Aorta (tissue), 5 donors: ENCODE measurements at regions not wholly inside any gene's neighbourhood (a gene's known extent, or its start where the extent isn't known, plus 50 kb on each side); places are given as distances from the start of the nearest gene placed in this dataset.

Experiments used
- ATAC-seq: fragments of 200-7000 bp; cut with Tn5 transposase; one replicate; pipeline ENCODE4 v1.9.1; 2022; ENCODE audit warnings: moderate library complexity; ENCODE audit not compliant: low FRiP score
- DNase-seq, 2 donors: peaks; one replicate each; pipeline ENCODE4 v3.0.0-alpha.2; 2020
- H3K27ac ChIP-seq, 2 donors: one replicate each; pipeline ENCODE4 v1.5.1; 2013; ENCODE audit warnings: low read length in 2 of 2, mild to moderate bottlenecking in 2 of 2, moderate library complexity in 2 of 2, control low read depth in 1 of 2, inconsistent platforms in 1 of 2, low read depth in 1 of 2
- H3K27me3 ChIP-seq, 2 donors: one replicate each; pipeline ENCODE4 v1.6.1; 2013; ENCODE audit warnings: control low read depth in 1 of 2, low read length in 1 of 2, mild to moderate bottlenecking in 1 of 2, moderate library complexity in 1 of 2; ENCODE audit not compliant: insufficient read depth in 2 of 2, control insufficient read depth in 1 of 2
- H3K36me3 ChIP-seq, 2 donors: one replicate each; pipeline ENCODE4 v1.6.1; 2013; ENCODE audit warnings: control low read depth in 1 of 2, low read length in 1 of 2, mild to moderate bottlenecking in 1 of 2; ENCODE audit not compliant: insufficient read depth in 2 of 2, control insufficient read depth in 1 of 2
- H3K4me1 ChIP-seq, 2 donors: one replicate each; pipeline ENCODE4 v1.6.1; 2013; ENCODE audit warnings: low read length in 2 of 2, control low read depth in 1 of 2, mild to moderate bottlenecking in 1 of 2, moderate library complexity in 1 of 2; ENCODE audit not compliant: insufficient read depth in 2 of 2, control insufficient read depth in 1 of 2
- H3K4me3 ChIP-seq, 2 donors: one replicate each; pipeline ENCODE4 v1.5.1; 2013; ENCODE audit warnings: low read length in 2 of 2, control low read depth in 1 of 2, mild to moderate bottlenecking in 1 of 2
- H3K9me3 ChIP-seq: one replicate; pipeline ENCODE4 v1.6.1; 2013; ENCODE audit warnings: mild to moderate bottlenecking, low read length; ENCODE audit not compliant: control insufficient read depth
- WGBS, 2 donors: extraction: QIAGEN DNeasy Blood & Tissue Kit; methylation state at CpG; one replicate each; pipeline ENCODE4 v1.1.7; 2013; 5-methylcytosine and 5-hydroxymethylcytosine counted together
- intact Hi-C, 2 donors: fragments of 100-400 bp; cut with DNase I; formaldehyde crosslinking; loops; one replicate each; pipeline versions ENCODE4 v1.14.2 to v1.15.0; 2022
- donor health status: healthy with polysubstance abuse.
- donor health status: Bipolar disorder and iron deficiency.
- donor health status: DM: no; HTN: no; CAD: no.
- donor health status: DM: no; HTN: no; CAD: no.
- donor health status: DM: yes; HTN: yes; CAD: no.

GRCh38 chrX:55142206-55142918 lies 53.5 kb downstream of the PAGE2 start:
- H3K27me3 ChIP-seq: no peaks in the 10 kb centered on the region
- intact Hi-C loops: no loop called here
- no peaks in the 10 kb centered on the region for H3K4me1 ChIP-seq
- H3K27ac ChIP-seq: no peak overlapping the region
- no peaks in the 10 kb centered on the region for H3K9me3 ChIP-seq
- no peak overlapping the region for H3K4me3 ChIP-seq
- DNase-seq (no peak), ATAC-seq (no peak)
- no peaks in the 10 kb centered on the region for H3K36me3 ChIP-seq
- WGBS, 2 donors: 57 to 85% methylated on average over 3 of the region's 3 CpGs

- no peak for ATAC-seq
- Histone ChIP-seq H3K4me3 (no peak overlapping the region), H3K36me3 (no peaks in the 10 kb centered on the region), H3K27me3 (no peaks in the 10 kb centered on the region), H3K4me1 (no peaks in the 10 kb centered on the region), H3K9me3 (no peaks in the 10 kb centered on the region), H3K27ac (no peak overlapping the region)
- WGBS, 2 donors: 63% methylated on average over 6 of the region's 6 CpGs
- intact Hi-C loops: no loop called here
- no peak for DNase-seq
These were observed 54.1 kb downstream of the PAGE2 start for GRCh38 chrX:55142919-55143310.

GRCh38 chrX:55143621-55144020 lies 54.8 kb downstream of the PAGE2 start:
- Histone ChIP-seq H3K9me3 (no peaks in the 10 kb centered on the region), H3K36me3 (no peaks in the 10 kb centered on the region), H3K27ac (no peak overlapping the region), H3K27me3 (no peaks in the 10 kb centered on the region), H3K4me1 (no peaks in the 10 kb centered on the region), H3K4me3 (no peak overlapping the region)
- WGBS, 2 donors: 44 to 67% methylated on average over 2 of the region's 2 CpGs
- ATAC-seq (no peak), DNase-seq (no peak)
- intact Hi-C loops: no loop called here

- intact Hi-C loops: no loop called here
- WGBS, 2 donors: 61 to 89% methylated on average over 2 of the region's 2 CpGs
- ATAC-seq: no peak
- Histone ChIP-seq H3K27me3 (no peaks in the 10 kb centered on the region), H3K36me3 (no peaks in the 10 kb centered on the region), H3K4me3 (no peak overlapping the region), H3K9me3 (no peaks in the 10 kb centered on the region), H3K4me1 (no peaks in the 10 kb centered on the region), H3K27ac (no peak overlapping the region)
- DNase-seq: no peak
These were observed 55.9 kb downstream of the PAGE2 start for GRCh38 chrX:55144697-55145096.

- 28 to 42% methylated on average over 3 of the region's 3 CpGs for WGBS, 2 donors
- Histone ChIP-seq H3K27ac (no peak overlapping the region), H3K4me1 (no peaks in the 10 kb centered on the region), H3K4me3 (no peak overlapping the region), H3K27me3 (no peaks in the 10 kb centered on the region), H3K9me3 (no peaks in the 10 kb centered on the region), H3K36me3 (no peaks in the 10 kb centered on the region)
- DNase-seq (no peak), ATAC-seq (no peak)
- intact Hi-C loops: no loop called here
These were observed 60.4 kb downstream of the PAGE2 start for GRCh38 chrX:55149242-55149641.

- Histone ChIP-seq H3K4me3 (no peak overlapping the region), H3K27me3 (no peaks in the 10 kb centered on the region), H3K4me1 (no peaks in the 10 kb centered on the region), H3K9me3 (no peaks in the 10 kb centered on the region), H3K36me3 (no peaks in the 10 kb centered on the region), H3K27ac (no peak overlapping the region)
- ATAC-seq (no peak), DNase-seq (no peak)
- intact Hi-C loops: no loop called here
- 64 to 69% methylated on average over 5 of the region's 5 CpGs for WGBS, 2 donors
These were observed 62.4 kb downstream of the PAGE2 start for GRCh38 chrX:55151199-55151598.

- DNase-seq: no peak
- WGBS, 2 donors: 39 to 40% methylated on average over 3 of the region's 3 CpGs
- Histone ChIP-seq H3K9me3 (no peaks in the 10 kb centered on the region), H3K27me3 (no peaks in the 10 kb centered on the region), H3K36me3 (no peaks in the 10 kb centered on the region), H3K4me3 (no peak overlapping the region), H3K4me1 (no peaks in the 10 kb centered on the region), H3K27ac (no peak overlapping the region)
- intact Hi-C loops: no loop called here
- no peak for ATAC-seq
These were observed 60.6 kb upstream of the PAGE5 start for GRCh38 chrX:55159551-55159950.

GRCh38 chrX:55160685-55161552 lies 59.2 kb upstream of the PAGE5 start:
- DNase-seq: peak; percentile 94 to 95
- no peaks in the 10 kb centered on the region for H3K4me1 ChIP-seq
- H3K36me3 ChIP-seq: no peaks in the 10 kb centered on the region
- H3K27me3 ChIP-seq: no peaks in the 10 kb centered on the region
- H3K9me3 ChIP-seq: no peaks in the 10 kb centered on the region
- peak overlapping the region in 1 of 2 donors; percentile 58 for H3K27ac ChIP-seq
- intact Hi-C loops: loop anchor here (10.0 kb wide), 4 partner anchors 156 to 554 kb away; partner anchors contain the start of genes APEX2 (in 2 of the 2), MAGEH1 (in 1 of the 2), RRAGB (in 1 of the 2) and TRO (in 1 of the 2)
- ATAC-seq: peak; percentile 99
- WGBS, 2 donors: 0 to 31% methylated on average over 61 to 63 of the region's 63 CpGs
- H3K4me3 ChIP-seq: peak overlapping the region; percentile 28 to 29
